CD8-positive, alpha-beta memory T cell (primary cell): ENCODE measurements at regions not wholly inside any gene's neighbourhood (a gene's known extent, or its start where the extent isn't known, plus 50 kb on each side); places are given as distances from the start of the nearest gene placed in this dataset.

Source experiments
- CTCF ChIA-PET: fragments of 350-600 bp; sonication (Branson Sonifier 250); formaldehyde crosslinking; loops from one replicate; lab custom pipeline; 2021; ENCODE audit warnings: antibody characterized with exemption; lab: Charles Lee
- POLR2A ChIA-PET: fragments of 350-600 bp; sonication (Branson Sonifier 250); formaldehyde crosslinking; loops from one replicate; lab custom pipeline; 2021; ENCODE audit warnings: antibody characterized with exemption; lab: Charles Lee
- DNase-seq, 5 donors: peaks; one replicate each; pipeline versions ENCODE4 v3.0.0 to v3.0.0-alpha.2; 2020 to 2022; ENCODE audit warnings: mixed read lengths in 1 of 5
- H3K27ac ChIP-seq: one replicate; pipeline ENCODE4 v1.7.0; 2013; ENCODE audit warnings: low read depth, mild to moderate bottlenecking, low read length, moderate library complexity
- H3K27me3 ChIP-seq: 2 replicates; pipeline ENCODE4 v1.7.0; 2013; ENCODE audit warnings: low read length, mild to moderate bottlenecking; ENCODE audit not compliant: insufficient read depth, poor library complexity, severe bottlenecking
- H3K36me3 ChIP-seq: 2 replicates; pipeline ENCODE4 v1.7.0; 2013; ENCODE audit warnings: mild to moderate bottlenecking, low read length, moderate library complexity; ENCODE audit not compliant: insufficient read depth
- H3K4me1 ChIP-seq: 2 replicates; pipeline ENCODE4 v1.7.0; 2013; ENCODE audit warnings: mild to moderate bottlenecking, low read length, moderate library complexity; ENCODE audit not compliant: insufficient read depth
- H3K4me3 ChIP-seq: 2 replicates; pipeline ENCODE4 v1.7.0; 2013; ENCODE audit warnings: mild to moderate bottlenecking, low read length
- H3K9me3 ChIP-seq: 2 replicates; pipeline ENCODE4 v1.7.0; 2013; ENCODE audit warnings: mild to moderate bottlenecking, low read length
- H3K27ac Mint-ChIP-seq, 8 donors: one replicate each; pipeline ENCODE4 v1.8.0; 2020 to 2021; ENCODE audit warnings: mixed read lengths in 8 of 8, mild to moderate bottlenecking in 6 of 8, inconsistent platforms in 3 of 8, moderate library complexity in 3 of 8
- H3K27me3 Mint-ChIP-seq, 2 donors: one replicate each; pipeline ENCODE4 v1.8.0; 2020 to 2021; ENCODE audit warnings: mixed read lengths in 2 of 2, mild to moderate bottlenecking in 1 of 2, moderate library complexity in 1 of 2
- H3K36me3 Mint-ChIP-seq, 3 donors: one replicate each; pipeline ENCODE4 v1.8.0; 2020 to 2021; ENCODE audit warnings: mixed read lengths in 3 of 3, inconsistent platforms in 1 of 3, mild to moderate bottlenecking in 1 of 3
- H3K4me1 Mint-ChIP-seq, 3 donors: one replicate each; pipeline ENCODE4 v1.8.0; 2020 to 2021; ENCODE audit warnings: mixed read lengths in 3 of 3, inconsistent platforms in 1 of 3, mild to moderate bottlenecking in 1 of 3
- H3K4me3 Mint-ChIP-seq, 7 donors: one replicate each; pipeline ENCODE4 v1.8.0; 2020 to 2021; ENCODE audit warnings: mixed read lengths in 7 of 7, mild to moderate bottlenecking in 6 of 7, moderate library complexity in 4 of 7, inconsistent platforms in 2 of 7
- H3K9me3 Mint-ChIP-seq, 5 donors: one replicate each; pipeline ENCODE4 v1.8.0; 2020 to 2022; ENCODE audit warnings: mixed read lengths in 5 of 5, mild to moderate bottlenecking in 3 of 5, moderate library complexity in 2 of 5, inconsistent platforms in 1 of 5

GRCh38 chr7:41612798-41613197, 90.1 kb downstream of the INHBA start:
- H3K4me1 Mint-ChIP-seq: no peaks in the 10 kb centered on the region
- H3K27me3 ChIP-seq: no peaks in the 10 kb centered on the region
- DNase-seq: no peak
- H3K27me3 Mint-ChIP-seq: no peaks in the 10 kb centered on the region
- H3K4me3 ChIP-seq: no peak overlapping the region
- H3K9me3 ChIP-seq: no peaks in the 10 kb centered on the region
- H3K4me3 Mint-ChIP-seq: no peak overlapping the region
- no peaks in the 10 kb centered on the region for H3K4me1 ChIP-seq
- H3K36me3 ChIP-seq: no peaks in the 10 kb centered on the region
- peaks cover 0 to 6% (median 3%) of the 10 kb centered on the region in 5 donors for H3K9me3 Mint-ChIP-seq
- H3K27ac Mint-ChIP-seq: no peak overlapping the region
- CTCF ChIA-PET: no interaction called here
- no peaks in the 10 kb centered on the region for H3K36me3 Mint-ChIP-seq
- POLR2A ChIA-PET: no interaction called here
- no peak overlapping the region for H3K27ac ChIP-seq

GRCh38 chr7:41612386-41612785, 90.5 kb downstream of the INHBA start:
- Mint-ChIP-seq H3K27ac (no peak overlapping the region), H3K27me3 (no peaks in the 10 kb centered on the region), H3K36me3 (no peaks in the 10 kb centered on the region), H3K4me1 (no peaks in the 10 kb centered on the region), H3K4me3 (no peak overlapping the region), H3K9me3 (peaks cover 0 to 6% (median 1%) of the 10 kb centered on the region in 5 donors)
- Histone ChIP-seq H3K27me3 (no peaks in the 10 kb centered on the region), H3K36me3 (no peaks in the 10 kb centered on the region), H3K4me1 (no peaks in the 10 kb centered on the region), H3K9me3 (no peaks in the 10 kb centered on the region), H3K4me3 (no peak overlapping the region), H3K27ac (no peak overlapping the region)
- ChIA-PET CTCF (no interaction called here), POLR2A (no interaction called here)
- no peak for DNase-seq

- no peak for DNase-seq
- Mint-ChIP-seq H3K36me3 (no peaks in the 10 kb centered on the region), H3K9me3 (peaks cover 0 to 7% (median 2%) of the 10 kb centered on the region in 5 donors), H3K27me3 (no peaks in the 10 kb centered on the region), H3K27ac (no peak overlapping the region), H3K4me1 (no peaks in the 10 kb centered on the region), H3K4me3 (no peak overlapping the region)
- ChIA-PET CTCF (no interaction called here), POLR2A (no interaction called here)
- H3K27me3 ChIP-seq: no peaks in the 10 kb centered on the region
- H3K4me1 ChIP-seq: no peaks in the 10 kb centered on the region
- H3K27ac ChIP-seq: no peak overlapping the region
- H3K36me3 ChIP-seq: no peaks in the 10 kb centered on the region
- no peak overlapping the region for H3K4me3 ChIP-seq
- no peaks in the 10 kb centered on the region for H3K9me3 ChIP-seq
Observed at GRCh38 chr7:41608447-41608846, 94.4 kb downstream of the INHBA start.

- H3K36me3 ChIP-seq: no peaks in the 10 kb centered on the region
- no peaks in the 10 kb centered on the region for H3K36me3 Mint-ChIP-seq
- no peak overlapping the region for H3K27ac ChIP-seq
- peaks cover 0 to 11% (median 3%) of the 10 kb centered on the region in 5 donors for H3K9me3 Mint-ChIP-seq
- no peaks in the 10 kb centered on the region for H3K27me3 Mint-ChIP-seq
- CTCF ChIA-PET: no interaction called here
- no peak overlapping the region for H3K27ac Mint-ChIP-seq
- no peak for DNase-seq
- no peaks in the 10 kb centered on the region for H3K9me3 ChIP-seq
- H3K4me1 ChIP-seq: no peaks in the 10 kb centered on the region
- H3K4me3 ChIP-seq: no peak overlapping the region
- no peaks in the 10 kb centered on the region for H3K27me3 ChIP-seq
- no peaks in the 10 kb centered on the region for H3K4me1 Mint-ChIP-seq
- no peak overlapping the region for H3K4me3 Mint-ChIP-seq
- POLR2A ChIA-PET: no interaction called here
Observed at GRCh38 chr7:41603985-41604384, 98.9 kb downstream of the INHBA start.

- H3K27ac ChIP-seq: no peak overlapping the region
- H3K4me1 ChIP-seq: no peaks in the 10 kb centered on the region
- Mint-ChIP-seq H3K27ac (no peak overlapping the region), H3K27me3 (no peaks in the 10 kb centered on the region), H3K4me3 (no peak overlapping the region), H3K36me3 (no peaks in the 10 kb centered on the region), H3K4me1 (no peaks in the 10 kb centered on the region), H3K9me3 (peaks cover 15 to 39% (median 21%) of the 10 kb centered on the region in 5 donors)
- H3K27me3 ChIP-seq: no peaks in the 10 kb centered on the region
- ChIA-PET POLR2A (no interaction called here), CTCF (no interaction called here)
- H3K9me3 ChIP-seq: no peaks in the 10 kb centered on the region
- DNase-seq: no peak
- H3K36me3 ChIP-seq: no peaks in the 10 kb centered on the region
- no peak overlapping the region for H3K4me3 ChIP-seq
Observed at GRCh38 chr7:41599760-41600159, 103.1 kb downstream of the INHBA start.

- Mint-ChIP-seq H3K9me3 (peaks cover 13 to 34% (median 21%) of the 10 kb centered on the region in 5 donors), H3K36me3 (no peaks in the 10 kb centered on the region)
Observed at GRCh38 chr7:41592794-41593193, 110.1 kb downstream of the INHBA start.

GRCh38 chr7:41592236-41592635, 110.7 kb downstream of the INHBA start:
- H3K4me3 Mint-ChIP-seq: no peak overlapping the region
- CTCF ChIA-PET: no interaction called here

More at GRCh38 chr7:41592794-41593193, 110.1 kb downstream of the INHBA start:
- H3K4me3 Mint-ChIP-seq: no peak overlapping the region
- H3K27ac Mint-ChIP-seq: no peak overlapping the region
- ChIA-PET CTCF (no interaction called here), POLR2A (no interaction called here)
- H3K27me3 Mint-ChIP-seq: peaks cover 0 to 2% of the 10 kb centered on the region in 2 donors
- DNase-seq: no peak
- Histone ChIP-seq H3K4me1 (no peaks in the 10 kb centered on the region), H3K4me3 (no peak overlapping the region), H3K27me3 (no peaks in the 10 kb centered on the region), H3K9me3 (no peaks in the 10 kb centered on the region), H3K36me3 (no peaks in the 10 kb centered on the region), H3K27ac (no peak overlapping the region)
- no peaks in the 10 kb centered on the region for H3K4me1 Mint-ChIP-seq

GRCh38 chr7:41590986-41591385, 111.9 kb downstream of the INHBA start:
- no peak overlapping the region for H3K4me3 Mint-ChIP-seq
- ChIA-PET POLR2A (no interaction called here), CTCF (no interaction called here)
- peaks cover 5 to 19% (median 8%) of the 10 kb centered on the region in 5 donors for H3K9me3 Mint-ChIP-seq
- no peaks in the 10 kb centered on the region for H3K36me3 Mint-ChIP-seq
- peaks cover 0 to 2% of the 10 kb centered on the region in 2 donors for H3K27me3 Mint-ChIP-seq
- Histone ChIP-seq H3K9me3 (no peaks in the 10 kb centered on the region), H3K27ac (no peak overlapping the region), H3K27me3 (no peaks in the 10 kb centered on the region), H3K36me3 (no peaks in the 10 kb centered on the region), H3K4me3 (no peak overlapping the region), H3K4me1 (no peaks in the 10 kb centered on the region)
- no peak overlapping the region for H3K27ac Mint-ChIP-seq
- H3K4me1 Mint-ChIP-seq: no peaks in the 10 kb centered on the region
- DNase-seq: no peak

More at GRCh38 chr7:41592236-41592635, 110.7 kb downstream of the INHBA start:
- no peaks in the 10 kb centered on the region for H3K27me3 ChIP-seq
- H3K9me3 ChIP-seq: no peaks in the 10 kb centered on the region
- POLR2A ChIA-PET: no interaction called here
- H3K27me3 Mint-ChIP-seq: peaks cover 0 to 2% of the 10 kb centered on the region in 2 donors
- no peaks in the 10 kb centered on the region for H3K4me1 Mint-ChIP-seq
- no peak overlapping the region for H3K27ac Mint-ChIP-seq
- no peaks in the 10 kb centered on the region for H3K36me3 Mint-ChIP-seq
- H3K4me3 ChIP-seq: no peak overlapping the region
- DNase-seq: no peak
- H3K27ac ChIP-seq: no peak overlapping the region
- peaks cover 13 to 32% (median 21%) of the 10 kb centered on the region in 5 donors for H3K9me3 Mint-ChIP-seq
- no peaks in the 10 kb centered on the region for H3K4me1 ChIP-seq
- no peaks in the 10 kb centered on the region for H3K36me3 ChIP-seq

GRCh38 chr7:41588341-41588740, 114.5 kb downstream of the INHBA start:
- Histone ChIP-seq H3K36me3 (no peaks in the 10 kb centered on the region), H3K4me3 (no peak overlapping the region), H3K27ac (no peak overlapping the region), H3K9me3 (no peaks in the 10 kb centered on the region), H3K4me1 (no peaks in the 10 kb centered on the region), H3K27me3 (no peaks in the 10 kb centered on the region)
- ChIA-PET CTCF (no interaction called here), POLR2A (no interaction called here)
- no peak for DNase-seq
- Mint-ChIP-seq H3K4me3 (no peak overlapping the region), H3K27me3 (peaks cover 0 to 2% of the 10 kb centered on the region in 2 donors), H3K4me1 (no peaks in the 10 kb centered on the region), H3K9me3 (peaks cover 0 to 14% (median 2%) of the 10 kb centered on the region in 5 donors), H3K36me3 (no peaks in the 10 kb centered on the region), H3K27ac (peak overlapping the region in 1 of 8 donors; percentile 49)
